ENCODE measurements at regions not wholly inside any gene's neighbourhood (a gene's known extent, or its start where the extent isn't known, plus 50 kb on each side); places are given as distances from the start of the nearest gene placed in this dataset.

DNA sequence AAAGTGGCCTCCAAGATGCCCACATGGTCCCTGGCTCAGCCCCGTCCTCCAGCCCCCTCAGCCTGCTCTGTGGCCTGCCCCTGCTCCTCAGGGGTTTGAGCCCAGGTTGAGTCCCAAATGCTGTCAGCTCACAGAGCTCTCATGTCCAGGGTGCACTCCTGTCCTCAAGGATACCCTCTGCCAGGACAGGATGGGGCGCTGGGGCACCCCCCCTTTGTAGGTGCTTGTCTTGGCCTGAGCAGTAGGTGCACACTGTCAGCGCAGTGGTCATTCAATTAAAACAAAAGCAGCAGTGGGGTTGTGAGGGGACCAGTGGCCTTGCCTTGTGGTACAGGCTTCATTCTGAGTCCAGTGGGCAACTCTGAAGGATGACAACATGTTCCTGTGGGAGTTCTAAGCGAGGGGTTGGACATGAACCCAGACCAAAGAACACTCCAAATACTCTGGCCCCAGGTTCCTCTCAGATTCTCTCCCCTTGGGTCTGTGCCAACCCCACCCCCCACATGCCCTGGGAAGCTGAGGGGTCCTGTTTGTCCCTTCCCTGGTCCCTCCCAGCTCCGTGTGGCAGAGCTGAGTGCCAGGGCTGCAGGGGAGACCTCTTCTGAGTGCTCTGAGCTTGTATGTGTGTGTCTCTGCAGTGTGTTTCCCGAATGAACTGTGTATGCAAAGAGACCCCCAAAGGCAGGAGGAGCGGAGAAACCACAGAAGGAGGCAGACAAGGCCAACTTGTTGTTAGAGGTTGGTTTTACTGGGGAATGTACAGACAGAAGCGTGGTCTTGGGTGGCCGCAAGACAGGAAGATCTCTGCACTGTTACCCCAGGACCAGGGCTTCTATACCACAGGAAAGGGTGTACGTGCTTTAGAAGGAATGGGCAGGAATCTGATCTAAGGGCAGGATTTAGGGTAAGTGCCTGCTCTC is 155.6 kb upstream of the HS6ST1 start:
- DNase-seq, result no peak

DNA sequence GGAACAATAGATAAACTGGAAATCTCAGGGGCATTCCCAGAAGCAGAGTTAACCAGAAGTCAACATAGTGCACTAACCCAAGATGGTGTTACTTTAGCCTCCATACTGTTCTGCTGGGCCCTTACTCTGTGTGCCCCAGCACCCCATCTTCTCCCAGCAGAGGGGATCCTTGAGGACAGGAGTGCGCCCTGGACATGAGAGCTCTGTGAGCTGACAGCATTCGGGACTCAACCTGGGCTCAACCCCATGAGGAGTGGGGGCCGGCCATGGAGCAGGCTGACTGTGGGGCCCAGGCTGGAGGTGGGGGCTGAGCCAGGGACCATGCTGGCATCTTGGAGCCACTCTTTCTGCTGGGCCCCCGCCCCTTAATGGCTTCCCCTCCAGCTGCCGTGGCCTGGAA is 156.3 kb upstream of the HS6ST1 start:
- DNase-seq, result no peak

DNA sequence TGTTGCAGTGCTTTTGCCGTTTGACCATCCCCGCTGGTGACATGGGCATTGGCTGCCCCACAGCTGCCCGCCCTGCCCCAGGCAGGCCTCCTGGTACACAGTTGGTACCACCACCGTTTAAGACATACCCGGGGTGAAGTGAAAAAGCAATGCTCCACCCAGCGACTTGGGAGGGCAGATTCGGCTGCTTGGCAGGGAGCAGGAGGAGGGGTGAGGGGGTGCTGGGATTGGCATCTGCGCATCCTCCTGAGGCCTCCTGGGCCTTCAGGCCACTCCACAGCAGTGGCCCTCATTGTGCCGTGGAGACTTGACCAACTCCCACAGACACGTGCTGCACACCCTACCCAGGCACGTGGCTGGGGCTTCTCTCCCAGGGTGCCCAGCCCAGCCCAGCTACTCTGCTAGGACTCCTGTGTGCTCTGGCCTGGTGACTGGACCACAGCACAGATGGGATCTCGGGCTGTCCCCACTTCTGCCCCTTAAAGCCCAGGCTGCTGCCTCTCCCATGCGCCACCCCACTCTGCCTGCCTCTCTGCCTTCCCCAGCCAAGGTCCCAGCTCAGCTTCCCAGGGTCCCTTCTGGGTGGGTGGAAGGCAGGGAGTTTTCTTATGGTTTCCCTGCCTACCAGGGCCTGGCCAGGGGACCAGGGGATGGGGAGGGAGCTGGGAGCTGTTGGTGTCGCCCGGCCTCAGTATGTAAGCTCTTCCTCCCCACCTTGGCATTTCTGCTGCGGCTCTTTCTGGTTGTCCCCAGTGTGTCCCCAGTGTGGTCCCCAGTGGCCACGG is 157.0 kb upstream of the HS6ST1 start:
- DNase-seq, result no peak

DNA sequence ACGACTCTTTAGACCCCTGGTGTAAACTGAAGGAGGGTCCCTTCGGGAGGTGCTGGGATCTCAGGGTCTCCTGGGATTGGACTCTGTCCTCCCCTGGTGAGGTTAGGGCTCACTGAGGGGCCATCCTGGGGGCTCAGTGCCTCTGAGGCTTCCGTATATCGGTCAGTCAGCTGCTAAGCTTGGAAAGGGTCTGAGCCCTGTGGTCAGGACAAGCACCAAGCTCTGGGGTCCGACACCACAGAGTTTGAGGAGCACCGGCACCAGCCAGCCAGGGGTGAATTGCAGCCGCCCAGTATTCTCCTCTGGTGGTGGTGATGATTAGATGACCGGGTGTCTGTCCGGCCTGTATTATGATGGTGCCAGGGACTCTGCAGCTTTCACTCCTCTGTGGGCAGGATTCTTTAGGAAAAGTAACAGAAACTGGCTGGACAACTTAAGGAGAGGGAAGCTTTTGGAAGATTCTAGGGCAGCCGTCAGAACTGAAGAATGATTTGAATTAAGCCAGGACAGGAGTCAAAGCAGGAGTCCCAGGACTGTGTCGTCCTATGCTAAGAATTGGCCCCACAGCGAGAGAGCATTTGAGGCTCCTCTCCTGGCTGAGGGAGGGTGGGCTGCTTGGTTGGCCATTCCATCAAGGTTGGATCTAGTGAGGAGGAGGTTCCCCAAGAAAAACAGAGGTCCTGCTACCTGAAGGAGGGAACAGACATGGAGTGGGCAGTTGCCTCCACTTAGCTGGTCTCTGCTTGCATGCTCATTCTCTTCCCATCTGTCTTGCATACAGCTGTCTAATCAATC is 158.6 kb upstream of the HS6ST1 start:
- DNase-seq, result no peak

DNA sequence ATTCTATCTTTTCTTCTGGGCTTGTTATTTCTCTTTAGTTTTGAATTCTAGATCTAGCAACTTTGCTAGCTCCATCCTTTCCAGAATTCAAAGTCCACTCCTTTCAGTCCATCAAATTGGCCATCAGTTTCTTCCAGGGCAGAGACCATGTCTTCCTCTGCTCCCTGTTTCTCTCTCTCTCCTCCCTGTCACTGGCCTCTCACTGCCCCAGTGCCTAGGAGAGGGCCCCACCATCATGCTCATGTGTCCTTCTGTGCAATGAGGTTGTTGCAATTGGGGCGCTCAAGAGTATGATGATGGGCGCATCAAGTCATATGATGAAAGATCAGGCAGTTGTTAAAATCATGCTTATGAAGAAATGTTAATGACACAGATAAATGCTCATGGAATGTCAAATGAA is 159.2 kb upstream of the HS6ST1 start:
- no peak for DNase-seq

DNA sequence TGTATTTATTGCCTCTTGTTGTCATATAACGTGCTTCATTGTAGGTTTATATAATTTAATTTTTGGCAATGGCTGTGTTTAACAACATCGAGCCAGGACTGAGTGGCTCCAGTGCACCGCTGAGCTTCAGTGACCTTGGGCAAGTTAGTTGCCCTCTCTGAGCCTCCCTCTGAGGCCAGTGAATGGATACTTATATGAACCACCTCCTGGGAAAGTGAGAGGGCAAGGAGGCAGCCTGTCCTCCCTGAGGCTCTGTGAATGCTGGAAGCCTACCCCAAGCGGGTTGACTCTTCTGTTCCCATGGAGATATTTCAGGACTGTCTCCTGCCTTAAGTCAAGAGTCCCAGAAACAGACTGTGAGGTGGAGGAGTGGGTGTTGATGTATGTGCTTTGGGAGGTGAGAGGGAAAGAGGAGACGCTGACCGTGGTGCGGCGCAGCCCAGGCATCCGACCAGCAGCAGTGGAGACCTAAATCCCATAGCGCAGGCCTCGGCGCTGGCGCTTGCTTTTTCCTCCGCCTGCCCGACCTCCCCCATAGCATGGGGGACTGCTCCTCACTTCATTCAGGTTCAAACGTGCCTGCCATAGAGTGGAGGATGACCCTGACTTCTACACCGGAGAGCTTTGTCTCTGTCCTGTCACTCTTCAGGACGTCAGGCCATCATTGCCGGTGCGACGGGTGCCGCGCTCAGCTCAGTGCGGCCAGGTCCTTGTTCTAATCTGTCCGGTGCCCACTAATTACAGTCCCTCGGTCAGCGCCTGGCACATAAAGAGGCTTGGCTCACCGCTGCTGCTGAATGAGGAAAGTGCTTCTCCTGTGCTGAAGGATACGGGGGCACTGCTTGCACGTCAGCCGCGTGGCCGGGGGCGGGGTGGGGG is 167.3 kb upstream of the HS6ST1 start:
- no peak for DNase-seq

DNA sequence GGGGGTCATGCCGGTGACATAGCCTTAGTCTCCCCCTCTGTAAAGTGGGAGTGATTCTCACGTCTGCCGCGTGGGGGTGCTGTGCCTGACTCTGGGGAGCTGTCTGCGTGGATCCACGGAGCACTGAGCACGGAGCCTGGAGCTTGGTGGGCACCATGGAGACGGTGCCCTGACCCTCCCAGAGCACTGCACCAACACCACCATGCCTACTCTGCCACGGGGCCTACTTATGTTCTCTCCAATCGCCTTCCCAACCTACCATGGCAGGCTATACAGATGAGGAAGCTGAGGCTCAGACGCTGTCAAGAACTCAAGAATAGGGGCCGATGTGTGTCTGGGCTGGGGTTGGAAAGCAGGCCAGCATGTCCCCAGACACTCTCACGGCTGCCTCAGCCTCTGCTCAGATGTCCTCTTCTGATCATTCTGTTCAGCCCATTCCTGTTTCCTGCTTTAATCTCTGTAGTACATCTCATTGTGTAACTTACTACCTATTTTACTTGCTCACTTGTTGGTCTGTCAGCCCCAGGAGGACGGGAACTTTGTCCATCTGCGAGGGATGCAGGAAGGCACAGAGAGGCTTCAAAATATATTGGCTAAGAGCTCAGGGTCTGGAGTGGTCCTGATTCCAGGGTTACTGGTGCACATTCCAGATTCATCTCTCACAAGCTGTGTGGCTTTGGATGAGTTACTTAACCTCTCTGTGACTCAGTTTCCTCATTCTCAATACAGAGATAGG is 168.1 kb upstream of the HS6ST1 start:
- DNase-seq, result no peak

DNA sequence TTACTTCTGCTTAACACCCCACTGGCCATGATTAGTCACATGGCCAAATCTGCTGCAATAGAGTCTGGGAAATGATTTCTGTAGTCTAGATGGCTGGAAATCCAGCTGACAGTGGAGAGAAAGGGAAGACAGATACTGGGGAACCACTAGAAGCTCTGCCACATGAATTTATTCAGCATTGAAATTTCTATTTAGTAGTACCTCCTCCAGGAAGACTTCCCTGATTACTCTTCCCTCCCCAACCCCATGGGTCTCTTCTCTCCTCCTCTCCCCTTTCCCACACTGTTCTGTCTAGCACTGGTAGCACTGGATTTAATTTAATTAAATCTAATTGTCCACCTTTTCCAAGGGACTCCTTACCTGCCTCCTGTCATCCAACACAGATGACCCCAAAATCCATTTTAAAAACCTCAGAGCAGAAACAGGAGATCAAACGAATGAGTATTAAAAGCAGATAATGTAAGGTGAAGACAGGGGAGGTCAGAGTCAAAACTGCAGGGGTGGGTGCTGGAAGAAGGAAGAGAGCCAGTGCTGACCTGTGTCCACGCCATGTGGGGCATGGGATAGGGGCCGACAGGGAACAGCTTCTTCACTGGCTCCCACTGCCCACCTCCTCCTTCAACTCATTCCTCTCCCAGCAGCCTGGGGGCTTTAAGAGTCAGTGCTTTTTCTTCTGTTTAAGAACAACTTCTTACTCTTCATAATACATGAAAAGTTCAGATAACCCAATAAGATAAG is 169.2 kb upstream of the HS6ST1 start:
- no peak for DNase-seq

DNA sequence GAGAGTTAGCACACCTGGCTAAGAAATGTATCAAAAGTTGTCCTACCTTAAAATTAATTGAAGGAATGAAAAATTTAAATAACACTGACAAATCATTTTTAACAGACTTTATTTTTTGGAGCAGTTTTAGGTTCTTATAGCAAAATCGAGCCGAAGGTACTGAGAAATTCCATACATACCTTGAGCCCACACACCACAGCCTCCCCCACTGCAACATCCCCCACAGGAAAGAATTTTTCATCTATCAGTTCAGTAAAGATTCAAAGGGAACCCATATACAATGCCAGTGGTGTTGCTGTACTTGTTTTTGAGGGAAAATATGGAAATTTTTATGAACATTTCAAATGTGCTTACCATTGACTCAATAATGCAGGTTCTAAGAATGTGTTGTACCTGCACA is 169.8 kb upstream of the HS6ST1 start:
- DNase-seq, result no peak

DNA sequence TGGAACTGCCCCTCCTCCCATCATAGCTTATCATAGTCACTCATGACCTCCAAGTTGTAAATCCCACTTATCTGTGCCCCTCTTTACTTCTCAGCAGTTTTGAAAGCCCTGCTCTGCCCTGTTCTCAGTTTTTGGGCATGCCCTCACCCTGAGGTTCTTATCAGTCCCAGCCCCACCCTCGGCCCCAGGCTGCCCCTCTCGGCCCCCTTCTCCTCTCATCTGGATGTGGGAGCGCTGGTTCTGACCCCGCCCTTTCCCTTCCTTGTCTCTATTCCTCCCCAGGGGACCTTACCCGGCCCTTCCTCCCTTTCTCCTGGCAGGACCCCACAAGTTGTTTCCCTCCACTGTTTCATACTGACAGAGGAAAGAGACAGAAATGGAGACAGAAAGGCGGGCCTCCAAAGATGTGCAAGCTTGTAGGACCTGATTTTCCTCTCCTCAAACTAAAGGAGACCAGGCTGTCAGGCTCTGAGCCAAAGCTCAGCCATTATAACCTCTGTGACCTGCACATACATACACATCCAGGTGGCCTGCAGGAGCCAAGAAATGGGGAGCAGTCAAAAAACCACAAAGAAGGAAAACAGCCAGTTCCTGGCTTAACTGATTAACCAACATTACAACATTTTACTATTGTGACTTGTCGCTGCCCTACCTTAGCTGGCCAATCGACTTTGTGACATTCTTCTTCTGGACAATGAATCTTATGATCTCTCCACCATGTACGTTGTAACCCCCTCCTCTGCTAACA is 171.0 kb upstream of the HS6ST1 start:
- no peak for DNase-seq

DNA sequence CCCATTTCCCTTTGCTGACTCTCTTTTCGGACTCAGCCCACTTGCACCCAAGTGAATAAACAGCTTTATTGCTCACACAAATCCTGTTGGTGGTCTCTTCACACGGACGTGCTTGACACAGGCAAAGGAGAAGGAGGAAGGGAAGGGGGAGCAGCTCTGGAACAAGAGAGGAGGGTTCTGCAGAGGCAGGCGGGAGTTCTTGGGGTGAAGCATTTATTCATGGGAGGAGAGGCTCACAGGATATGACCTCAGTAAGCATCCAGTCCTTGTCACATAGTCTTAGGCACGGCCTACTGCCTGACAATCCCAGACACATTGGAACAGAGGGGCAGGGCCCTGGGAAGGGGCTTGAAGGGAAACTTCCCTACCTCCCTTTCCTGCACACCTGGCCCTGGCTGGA is 171.7 kb upstream of the HS6ST1 start:
- no peak for DNase-seq

DNA sequence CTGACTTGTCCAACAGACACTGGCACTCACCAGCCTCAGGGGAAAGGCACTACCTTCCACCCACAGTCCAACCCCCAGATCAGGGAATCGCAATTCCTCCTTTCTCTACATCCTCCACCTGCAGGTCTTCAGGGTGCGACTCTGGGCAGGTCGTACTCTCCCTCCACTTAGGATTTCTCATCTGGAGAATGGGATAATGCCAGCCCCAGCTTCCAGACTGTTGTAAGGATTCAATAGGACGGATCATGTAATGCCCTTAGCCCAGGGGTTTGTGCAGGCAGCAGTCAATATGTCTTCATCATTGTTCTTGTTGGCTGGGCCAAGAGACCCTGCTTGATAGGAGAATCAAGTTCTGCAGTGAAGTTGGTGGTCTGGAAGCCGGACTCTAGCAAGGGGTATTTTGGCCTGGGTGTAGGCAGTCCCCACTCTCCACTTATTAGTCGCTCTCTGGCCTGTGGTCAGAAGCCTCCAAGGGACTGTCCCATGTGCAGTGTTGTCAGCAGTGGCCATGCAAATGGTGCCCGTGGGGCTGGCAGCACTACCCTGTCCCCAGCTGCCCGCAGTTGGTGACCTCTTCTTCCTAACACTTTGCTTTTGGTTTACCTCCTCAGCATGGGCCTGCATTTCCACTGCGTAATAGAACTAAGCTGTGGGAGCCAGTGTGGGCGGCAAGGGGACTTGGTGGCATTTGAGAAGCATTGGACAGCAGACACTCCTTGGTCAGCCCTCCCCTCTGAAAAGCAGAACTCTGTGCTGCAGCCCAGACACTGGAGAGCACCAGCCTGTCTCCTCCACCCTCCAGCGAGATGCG is 172.4 kb upstream of the HS6ST1 start:
- DNase-seq, result no peak

DNA sequence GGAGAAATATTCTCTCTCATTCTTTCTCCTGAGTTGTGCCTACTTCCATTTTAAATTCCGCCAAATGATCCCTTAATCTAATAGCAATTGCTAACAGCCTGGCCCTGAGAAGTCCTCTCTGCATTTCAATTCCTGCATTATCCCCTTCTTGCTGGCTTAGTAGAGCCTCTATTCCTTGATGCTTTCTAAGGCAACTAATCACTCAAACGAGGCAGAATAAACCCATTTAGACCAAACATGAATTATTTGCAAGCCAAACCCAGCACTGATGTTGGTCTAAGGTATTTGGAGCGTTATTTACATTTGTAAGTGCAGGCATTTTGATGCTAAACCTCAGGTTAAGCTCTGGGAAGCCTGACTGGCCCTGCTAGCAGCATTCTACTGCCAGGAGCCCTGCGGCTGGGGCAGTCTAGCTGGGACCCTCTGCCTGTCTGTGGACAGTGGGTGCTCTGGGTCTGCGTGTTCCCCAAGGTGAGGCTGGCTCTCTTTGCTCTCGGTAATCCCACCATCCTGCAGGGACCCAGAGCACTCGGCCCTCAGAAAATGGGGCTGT is 173.1 kb upstream of the HS6ST1 start:
- no peak for DNase-seq

DNA sequence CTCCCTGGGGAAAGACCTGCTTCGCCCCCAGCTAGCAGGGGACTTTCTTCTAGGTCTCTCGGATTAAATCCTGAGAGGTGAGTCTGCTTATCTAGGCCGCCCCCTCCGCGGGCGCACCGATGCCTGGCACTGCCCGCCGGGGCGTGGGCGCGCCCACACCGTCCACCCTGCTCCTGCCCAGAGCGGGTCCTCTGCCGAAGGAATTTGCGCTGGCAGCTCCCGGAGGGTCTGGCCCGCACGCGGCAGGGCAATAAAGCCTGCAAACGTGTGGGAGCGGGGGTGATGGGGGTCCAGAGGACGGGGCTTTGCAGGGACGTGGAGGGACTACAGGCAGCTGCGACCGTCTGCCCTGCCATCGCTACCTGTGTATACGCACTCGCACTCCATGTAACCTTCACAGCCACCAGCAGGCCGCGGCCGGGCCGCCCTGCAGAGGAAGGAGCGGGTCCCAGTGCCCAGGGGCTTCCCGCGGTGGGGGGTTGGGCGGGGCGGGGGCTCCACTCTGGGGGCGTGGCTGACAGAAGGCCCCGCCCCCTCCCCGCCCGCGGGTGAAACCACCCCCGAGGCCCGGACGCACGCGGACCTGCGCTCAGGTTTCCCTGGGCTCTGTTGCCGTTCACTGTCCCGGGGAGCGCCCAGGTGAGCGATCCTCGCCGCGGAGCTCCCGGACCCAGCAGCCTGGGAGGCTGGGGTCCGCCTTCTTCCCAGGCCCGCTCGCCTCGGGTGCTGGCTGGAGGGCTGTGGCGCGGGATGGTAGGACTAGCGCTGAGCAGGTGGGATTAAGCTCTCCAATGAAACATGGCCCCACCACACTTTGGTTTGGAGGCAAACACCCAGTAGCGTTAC is 174.5 kb upstream of the HS6ST1 start:
- no peak for DNase-seq

DNA sequence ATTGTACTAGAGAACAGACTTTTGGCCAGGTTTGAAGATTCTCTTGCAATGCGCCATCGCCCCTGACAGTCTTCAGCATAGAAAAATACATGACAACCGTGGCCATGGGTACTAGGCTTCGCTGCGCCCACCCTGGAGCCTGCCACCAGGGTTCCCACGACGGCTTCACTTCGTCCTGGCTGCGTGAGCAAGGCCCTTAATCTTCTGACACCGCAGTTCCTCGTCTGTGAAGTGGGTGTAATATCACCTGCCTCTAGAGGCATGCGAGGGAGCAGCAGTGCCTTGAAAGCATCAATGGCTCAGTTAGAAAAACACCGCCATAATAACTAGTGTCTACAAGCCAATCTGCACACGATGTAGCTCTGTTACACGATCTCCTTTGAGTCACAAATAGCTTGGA is 175.2 kb upstream of the HS6ST1 start:
- no peak for DNase-seq

DNA sequence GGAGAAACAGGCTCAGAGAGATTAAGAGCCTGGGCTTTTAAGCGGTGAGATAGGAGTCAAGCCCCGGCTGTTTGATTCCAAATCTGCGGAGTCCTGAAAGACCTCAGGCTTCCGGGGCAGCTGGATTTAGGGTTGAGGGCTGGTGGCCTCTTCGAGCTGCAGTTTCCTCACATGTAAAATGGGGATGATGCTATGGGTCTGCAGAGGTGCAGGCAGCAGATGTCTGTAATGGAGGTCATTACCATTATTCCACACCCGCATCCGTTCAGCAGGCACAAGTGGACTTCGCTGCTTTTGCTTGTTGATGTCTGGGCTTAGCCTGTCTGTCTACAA is 175.6 kb upstream of the HS6ST1 start:
- no peak for DNase-seq

DNA sequence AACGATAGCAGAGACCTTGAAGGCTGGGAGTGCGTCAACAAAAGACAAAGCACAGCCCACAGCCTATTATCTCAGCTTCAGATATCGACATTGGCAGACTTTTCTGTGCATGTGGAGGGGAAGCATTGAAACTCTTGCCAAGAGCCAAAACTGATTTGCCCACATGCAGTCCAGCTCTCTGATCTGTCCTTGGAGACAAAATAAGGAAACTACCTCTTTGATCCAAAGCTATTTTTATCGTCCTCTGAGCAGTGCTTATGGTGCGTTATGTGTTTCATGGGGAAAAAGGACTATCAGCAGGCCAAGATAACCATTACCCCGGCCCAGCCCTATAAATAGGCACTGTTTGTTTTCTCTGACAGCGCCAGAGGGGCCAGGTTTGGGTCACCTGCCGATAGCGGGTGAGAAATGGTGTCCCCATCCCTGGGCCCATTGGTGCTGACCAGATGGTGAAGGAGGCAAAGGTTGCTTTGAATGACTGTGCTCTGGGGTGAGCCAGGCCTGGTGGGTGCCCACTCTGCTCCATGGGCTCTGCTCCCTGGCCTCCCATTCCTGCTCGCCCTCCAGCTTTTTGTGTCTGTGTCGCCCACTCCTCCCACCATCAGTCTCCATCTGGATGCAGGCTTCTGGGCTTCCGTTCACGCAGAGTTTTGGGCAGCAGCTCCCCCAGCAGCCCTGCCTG is 176.1 kb upstream of the HS6ST1 start:
- no peak for DNase-seq

Measured in NCI-H69 (cell line).